ENCODE measurements at regions not wholly inside any gene's neighbourhood (a gene's known extent, or its start where the extent isn't known, plus 50 kb on each side); places are given as distances from the start of the nearest gene placed in this dataset.

DNA sequence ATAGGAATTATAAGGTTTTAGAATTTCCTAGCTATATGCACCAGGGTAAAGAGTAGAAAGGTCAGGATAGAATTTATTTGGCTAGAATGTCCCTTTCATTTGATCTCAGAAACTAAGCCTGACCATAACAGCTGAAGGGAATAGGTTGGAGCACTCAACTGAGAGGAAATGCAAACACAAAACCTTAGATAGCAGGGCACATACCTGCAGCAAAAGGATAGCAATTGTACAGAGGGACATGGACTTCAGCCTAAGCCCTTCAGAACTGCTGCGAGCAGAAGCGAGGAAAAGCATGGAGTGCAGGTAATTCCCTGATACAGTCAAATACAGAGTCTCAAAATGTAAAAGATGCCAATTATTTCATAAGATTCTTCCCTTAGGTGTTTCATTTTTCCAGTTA, 211.0 kb upstream of the DDI1 start:
- Mint-ChIP-seq H3K4me3 (ENCODE audit: unreplicated experiment) (no peak overlapping the region), H3K27ac (ENCODE audit: unreplicated experiment) (no peak overlapping the region), H3K4me1 (ENCODE audit: unreplicated experiment) (no peaks in the 10 kb centered on the region), H3K9me3 (ENCODE audit: unreplicated experiment) (peaks cover 11% of the 10 kb centered on the region), H3K27me3 (ENCODE audit: unreplicated experiment) (no peaks in the 10 kb centered on the region), H3K36me3 (ENCODE audit: unreplicated experiment) (no peaks in the 10 kb centered on the region)
- DNase-seq (ENCODE audit: extremely low spot score, unreplicated experiment), result no peak
- TF ChIP-seq, protein P1, sequence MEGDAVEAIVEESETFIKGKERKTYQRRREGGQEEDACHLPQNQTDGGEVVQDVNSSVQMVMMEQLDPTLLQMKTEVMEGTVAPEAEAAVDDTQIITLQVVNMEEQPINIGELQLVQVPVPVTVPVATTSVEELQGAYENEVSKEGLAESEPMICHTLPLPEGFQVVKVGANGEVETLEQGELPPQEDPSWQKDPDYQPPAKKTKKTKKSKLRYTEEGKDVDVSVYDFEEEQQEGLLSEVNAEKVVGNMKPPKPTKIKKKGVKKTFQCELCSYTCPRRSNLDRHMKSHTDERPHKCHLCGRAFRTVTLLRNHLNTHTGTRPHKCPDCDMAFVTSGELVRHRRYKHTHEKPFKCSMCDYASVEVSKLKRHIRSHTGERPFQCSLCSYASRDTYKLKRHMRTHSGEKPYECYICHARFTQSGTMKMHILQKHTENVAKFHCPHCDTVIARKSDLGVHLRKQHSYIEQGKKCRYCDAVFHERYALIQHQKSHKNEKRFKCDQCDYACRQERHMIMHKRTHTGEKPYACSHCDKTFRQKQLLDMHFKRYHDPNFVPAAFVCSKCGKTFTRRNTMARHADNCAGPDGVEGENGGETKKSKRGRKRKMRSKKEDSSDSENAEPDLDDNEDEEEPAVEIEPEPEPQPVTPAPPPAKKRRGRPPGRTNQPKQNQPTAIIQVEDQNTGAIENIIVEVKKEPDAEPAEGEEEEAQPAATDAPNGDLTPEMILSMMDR (IDR thresholded peaks at IDR 0.05), result no peak

GRCh38 chr11:103826856-103827255, 209.6 kb upstream of the DDI1 start:
- no peak for DNase-seq (ENCODE audit: extremely low spot score, unreplicated experiment)
- Mint-ChIP-seq H3K27ac (ENCODE audit: unreplicated experiment) (no peak overlapping the region), H3K4me1 (ENCODE audit: unreplicated experiment) (no peaks in the 10 kb centered on the region), H3K9me3 (ENCODE audit: unreplicated experiment) (peaks cover 4% of the 10 kb centered on the region), H3K36me3 (ENCODE audit: unreplicated experiment) (no peaks in the 10 kb centered on the region), H3K27me3 (ENCODE audit: unreplicated experiment) (no peaks in the 10 kb centered on the region), H3K4me3 (ENCODE audit: unreplicated experiment) (no peak overlapping the region)
- TF ChIP-seq, protein P1 (IDR thresholded peaks at IDR 0.05), result no peak

GRCh38 chr11:103829596-103829995, 206.8 kb upstream of the DDI1 start:
- Mint-ChIP-seq H3K36me3 (ENCODE audit: unreplicated experiment) (peaks cover 2% of the 10 kb centered on the region), H3K27ac (ENCODE audit: unreplicated experiment) (no peak overlapping the region), H3K4me1 (ENCODE audit: unreplicated experiment) (no peaks in the 10 kb centered on the region), H3K27me3 (ENCODE audit: unreplicated experiment) (no peaks in the 10 kb centered on the region), H3K9me3 (ENCODE audit: unreplicated experiment) (peaks cover 18% of the 10 kb centered on the region), H3K4me3 (ENCODE audit: unreplicated experiment) (no peak overlapping the region)
- TF ChIP-seq, protein P1 (IDR thresholded peaks at IDR 0.05), result no peak
- no peak for DNase-seq (ENCODE audit: extremely low spot score, unreplicated experiment)

- no peak for DNase-seq (ENCODE audit: extremely low spot score, unreplicated experiment)
- Mint-ChIP-seq H3K9me3 (ENCODE audit: unreplicated experiment) (peaks cover 18% of the 10 kb centered on the region), H3K4me3 (ENCODE audit: unreplicated experiment) (no peak overlapping the region), H3K4me1 (ENCODE audit: unreplicated experiment) (peaks cover 2% of the 10 kb centered on the region), H3K27ac (ENCODE audit: unreplicated experiment) (no peak overlapping the region), H3K36me3 (ENCODE audit: unreplicated experiment) (peaks cover 2% of the 10 kb centered on the region), H3K27me3 (ENCODE audit: unreplicated experiment) (no peaks in the 10 kb centered on the region)
- TF ChIP-seq, protein P1 (IDR thresholded peaks at IDR 0.05), result no peak
Observed at GRCh38 chr11:103830205-103830604, 206.2 kb upstream of the DDI1 start.

DNA sequence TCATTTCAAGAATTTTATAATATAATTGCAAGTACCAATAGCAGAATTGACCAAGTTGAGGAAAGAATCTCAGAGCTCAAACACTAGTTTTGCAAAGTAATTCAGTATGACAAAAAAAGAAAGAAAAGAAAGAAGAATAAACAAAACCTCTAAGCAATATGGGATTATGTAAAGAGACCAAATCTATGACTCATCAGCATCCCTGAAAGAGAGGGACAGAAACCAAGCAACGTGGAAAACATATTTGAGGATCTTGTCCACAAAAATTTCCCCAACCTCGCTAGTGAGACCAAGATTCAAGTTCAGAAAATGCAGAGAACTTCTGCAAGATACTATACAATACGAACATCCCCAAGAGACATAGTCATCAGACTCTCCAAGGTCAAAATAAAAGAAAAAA, 203.7 kb upstream of the DDI1 start:
- Mint-ChIP-seq H3K4me1 (ENCODE audit: unreplicated experiment) (peaks cover 9% of the 10 kb centered on the region), H3K36me3 (ENCODE audit: unreplicated experiment) (peaks cover 2% of the 10 kb centered on the region), H3K27ac (ENCODE audit: unreplicated experiment) (no peak overlapping the region), H3K4me3 (ENCODE audit: unreplicated experiment) (no peak overlapping the region), H3K27me3 (ENCODE audit: unreplicated experiment) (no peaks in the 10 kb centered on the region), H3K9me3 (ENCODE audit: unreplicated experiment) (peaks cover 22% of the 10 kb centered on the region)
- TF ChIP-seq, protein P1 (IDR thresholded peaks at IDR 0.05), result no peak
- DNase-seq (ENCODE audit: extremely low spot score, unreplicated experiment), result no peak

Data from osteocyte (in vitro differentiated cells).